Astrocyte of the spinal cord (primary cell): ENCODE measurements at regions not wholly inside any gene's neighbourhood (a gene's known extent, or its start where the extent isn't known, plus 50 kb on each side); places are given as distances from the start of the nearest gene placed in this dataset.

Experiments used
- DNase-seq: peaks from one replicate; pipeline ENCODE4 v3.0.0; 2011; ENCODE audit warnings: low read depth, low spot score
- H3K4me3 ChIP-seq: 2 replicates; pipeline ENCODE4 v1.5.1; 2011; ENCODE audit warnings: low read depth, mild to moderate bottlenecking, low read length, moderate library complexity
- CTCF ChIP-seq: IDR thresholded peaks from 2 replicates; pipeline ENCODE4 v1.5.1; 2012; ENCODE audit warnings: low read depth, mild to moderate bottlenecking, low read length, inconsistent platforms
- in situ Hi-C: cut with HindIII; loops from 2 replicates; pipeline ENCODE4 v1.10.0; 2017; ENCODE audit warnings: low sequenced_read_pairs

GRCh38 chr10:88057720-88058119 lies 194.3 kb downstream of the PTEN start:
- TF ChIP-seq CTCF: no peak
- H3K4me3 ChIP-seq: no peak overlapping the region
- no peak for DNase-seq
- in situ Hi-C loops: no loop called here

GRCh38 chr10:88058750-88059149 lies 195.3 kb downstream of the PTEN start:
- no peak overlapping the region for H3K4me3 ChIP-seq
- no peak for DNase-seq
- in situ Hi-C loops: no loop called here
- no peak for TF ChIP-seq CTCF

GRCh38 chr10:88059190-88059589 lies 195.8 kb downstream of the PTEN start:
- no peak for TF ChIP-seq CTCF
- no peak for DNase-seq
- in situ Hi-C loops: no loop called here
- no peak overlapping the region for H3K4me3 ChIP-seq

- DNase-seq: no peak
- TF ChIP-seq CTCF: no peak
These were observed 197.3 kb downstream of the PTEN start for GRCh38 chr10:88060762-88061161.

GRCh38 chr10:88062385-88062784 lies 199.0 kb downstream of the PTEN start:
- peak; percentile 27 for DNase-seq
- in situ Hi-C loops: no loop called here
- TF ChIP-seq CTCF: no peak
- no peak overlapping the region for H3K4me3 ChIP-seq

More at GRCh38 chr10:88060762-88061161, 197.3 kb downstream of the PTEN start:
- no peak overlapping the region for H3K4me3 ChIP-seq
- in situ Hi-C loops: no loop called here

GRCh38 chr10:88062798-88063472 lies 199.5 kb downstream of the PTEN start:
- no peak overlapping the region for H3K4me3 ChIP-seq
- in situ Hi-C loops: no loop called here
- TF ChIP-seq CTCF: no peak

More at GRCh38 chr10:88062798-88063472, 199.5 kb downstream of the PTEN start:
- peak; percentile 38 for DNase-seq
